ENCODE measurements at regions not wholly inside any gene's neighbourhood (a gene's known extent, or its start where the extent isn't known, plus 50 kb on each side); places are given as distances from the start of the nearest gene placed in this dataset.
"Not testable (repeated sequence)": the region's sequence is repeated elsewhere in the genome, so short reads cannot be mapped to it uniquely, and the experiment has no call there.

- DNase-seq (ENCODE audit: low read depth): no peak
Observed at GRCh38 chr7:142534726-142535122, 214.5 kb upstream of the PRSS1 start.

- DNase-seq (ENCODE audit: low read depth): no peak
Observed at GRCh38 chr7:142533920-142534319, 215.4 kb upstream of the PRSS1 start.

- no peak for DNase-seq (ENCODE audit: low read depth)
Observed at GRCh38 chr7:142529591-142529990, 219.7 kb upstream of the PRSS1 start.

GRCh38 chr7:142528608-142529408 lies 220.5 kb upstream of the PRSS1 start:
- no peak for DNase-seq (ENCODE audit: low read depth)

- no peak for DNase-seq (ENCODE audit: low read depth)
Observed at GRCh38 chr7:142523821-142524460, 225.3 kb upstream of the PRSS1 start.

- no peak for DNase-seq (ENCODE audit: low read depth)
Observed at GRCh38 chr7:142522735-142523134, 226.5 kb upstream of the PRSS1 start.

GRCh38 chr7:142520885-142521284 lies 228.4 kb upstream of the PRSS1 start:
- DNase-seq (ENCODE audit: low read depth): not testable (repeated sequence)

GRCh38 chr7:142520455-142520854 lies 228.8 kb upstream of the PRSS1 start:
- not testable (repeated sequence) for DNase-seq (ENCODE audit: low read depth)

GRCh38 chr7:142519079-142520078 lies 229.9 kb upstream of the PRSS1 start:
- no peak for DNase-seq (ENCODE audit: low read depth)

GRCh38 chr7:142516038-142516501 lies 233.2 kb upstream of the PRSS1 start:
- no peak for DNase-seq (ENCODE audit: low read depth)

- not testable (repeated sequence) for DNase-seq (ENCODE audit: low read depth)
Observed at GRCh38 chr7:142514716-142515115, 234.6 kb upstream of the PRSS1 start.

- DNase-seq (ENCODE audit: low read depth): no peak
Observed at GRCh38 chr7:142513178-142513955, 235.9 kb upstream of the PRSS1 start.

GRCh38 chr7:142511801-142512200 lies 237.5 kb upstream of the PRSS1 start:
- no peak for DNase-seq (ENCODE audit: low read depth)

- no peak for DNase-seq (ENCODE audit: low read depth)
Observed at GRCh38 chr7:142511374-142511773, 237.9 kb upstream of the PRSS1 start.

- DNase-seq (ENCODE audit: low read depth): not testable (repeated sequence)
Observed at GRCh38 chr7:142509235-142509634, 240.0 kb upstream of the PRSS1 start.

GRCh38 chr7:142508251-142508650 lies 241.0 kb upstream of the PRSS1 start:
- DNase-seq (ENCODE audit: low read depth): no peak

- no peak for DNase-seq (ENCODE audit: low read depth)
Observed at GRCh38 chr7:142507799-142508198, 241.5 kb upstream of the PRSS1 start.

GRCh38 chr7:142507066-142507465 lies 242.2 kb upstream of the PRSS1 start:
- DNase-seq (ENCODE audit: low read depth): not testable (repeated sequence)

- no peak for DNase-seq (ENCODE audit: low read depth)
Observed at GRCh38 chr7:142506601-142507000, 242.7 kb upstream of the PRSS1 start.

GRCh38 chr7:142503949-142504348 lies 245.3 kb upstream of the PRSS1 start:
- not testable (repeated sequence) for DNase-seq (ENCODE audit: low read depth)

- no peak for DNase-seq (ENCODE audit: low read depth)
Observed at GRCh38 chr7:142503036-142503435, 245.2 kb upstream of the PRSS58 start.

Data from activated gamma-delta T cell treated with anti-CD3 and anti-CD28 coated beads, Interleukin-2, amount 50 U/mL, for 16 hours (primary cell).